Fibroblast of lung (primary cell): ENCODE measurements at regions not wholly inside any gene's neighbourhood (a gene's known extent, or its start where the extent isn't known, plus 50 kb on each side); places are given as distances from the start of the nearest gene placed in this dataset.

ENCODE experiments used
- EZH2 ChIP-seq: IDR thresholded peaks from 2 replicates; pipeline ENCODE4 v1.5.1; 2012; ENCODE audit warnings: low read length, control low read depth, mild to moderate bottlenecking; ENCODE audit errors: missing control alignments
- TF ChIP-seq, protein P1 (sequence below), 2 donors: IDR thresholded peaks in 1 of 2; conservative IDR thresholded peaks in 1 of 2; 1 replicate in 1 of 2; 2 replicates in 1 of 2; pipeline ENCODE4 v1.5.1; 2011 to 2012; ENCODE audit warnings: low read length in 2 of 2, control low read depth in 1 of 2, inconsistent platforms in 1 of 2, low read depth in 1 of 2, mild to moderate bottlenecking in 1 of 2

DNA sequence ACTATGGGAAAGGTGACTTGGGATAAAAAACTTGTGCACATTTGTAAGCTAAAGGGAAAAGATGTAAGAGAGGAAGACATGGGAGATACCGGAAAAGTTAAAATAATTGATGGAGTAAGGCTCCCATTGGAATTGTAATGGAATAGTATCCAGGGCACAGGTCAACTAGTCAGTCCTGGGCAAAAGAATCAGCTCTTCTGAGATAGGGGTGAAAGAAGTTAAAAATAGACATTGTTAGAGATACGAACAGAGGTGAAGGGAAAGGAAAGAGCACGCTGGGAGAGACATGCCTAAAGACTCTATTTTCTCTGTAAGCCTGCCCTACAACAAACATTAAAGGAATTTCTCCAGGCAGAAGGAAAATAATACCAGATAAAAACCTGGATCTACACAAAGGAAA is 101.6 kb downstream of the SLC41A2 start:
- TF ChIP-seq, protein P1, sequence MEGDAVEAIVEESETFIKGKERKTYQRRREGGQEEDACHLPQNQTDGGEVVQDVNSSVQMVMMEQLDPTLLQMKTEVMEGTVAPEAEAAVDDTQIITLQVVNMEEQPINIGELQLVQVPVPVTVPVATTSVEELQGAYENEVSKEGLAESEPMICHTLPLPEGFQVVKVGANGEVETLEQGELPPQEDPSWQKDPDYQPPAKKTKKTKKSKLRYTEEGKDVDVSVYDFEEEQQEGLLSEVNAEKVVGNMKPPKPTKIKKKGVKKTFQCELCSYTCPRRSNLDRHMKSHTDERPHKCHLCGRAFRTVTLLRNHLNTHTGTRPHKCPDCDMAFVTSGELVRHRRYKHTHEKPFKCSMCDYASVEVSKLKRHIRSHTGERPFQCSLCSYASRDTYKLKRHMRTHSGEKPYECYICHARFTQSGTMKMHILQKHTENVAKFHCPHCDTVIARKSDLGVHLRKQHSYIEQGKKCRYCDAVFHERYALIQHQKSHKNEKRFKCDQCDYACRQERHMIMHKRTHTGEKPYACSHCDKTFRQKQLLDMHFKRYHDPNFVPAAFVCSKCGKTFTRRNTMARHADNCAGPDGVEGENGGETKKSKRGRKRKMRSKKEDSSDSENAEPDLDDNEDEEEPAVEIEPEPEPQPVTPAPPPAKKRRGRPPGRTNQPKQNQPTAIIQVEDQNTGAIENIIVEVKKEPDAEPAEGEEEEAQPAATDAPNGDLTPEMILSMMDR (conservative IDR thresholded peaks at IDR 0.05 in 1 of 2, IDR thresholded peaks at IDR 0.05 in 1 of 2; ENCODE audit: low read depth in 1 of 2, low read length in 2 of 2), result no peak
- TF ChIP-seq EZH2, result no peak
